ENCODE measurements at regions not wholly inside any gene's neighbourhood (a gene's known extent, or its start where the extent isn't known, plus 50 kb on each side); places are given as distances from the start of the nearest gene placed in this dataset.
A peak's percentile ranks its signal among the peaks of the same experiment; 100 is the strongest.

- WGBS (ENCODE audit: missing lambda C conversion rate) = 84% methylated on average over 2 of the region's 2 CpGs
- H3K9me3 ChIP-seq = no peaks in the 10 kb centered on the region
- H3K27ac ChIP-seq = no peak overlapping the region
- TF ChIP-seq FOSB (CRISPR knock-in tag; IDR thresholded peaks at IDR 0.05) (no peak), HMGXB4 (CRISPR knock-in tag; IDR thresholded peaks at IDR 0.05; ENCODE audit: borderline replicate concordance) (no peak), RNF2 (IDR thresholded peaks at IDR 0.05; ENCODE audit: borderline replicate concordance, low read depth) (no peak), ESRRA (IDR thresholded peaks at IDR 0.05; ENCODE audit: borderline replicate concordance, low read length) (no peak), NR3C1 (IDR thresholded peaks at IDR 0.05) (no peak), ZFP36 (IDR thresholded peaks at IDR 0.05; ENCODE audit: borderline replicate concordance, partially characterized antibody) (no peak), CEBPB (IDR thresholded peaks at IDR 0.05) (no peak), HEYL (CRISPR knock-in tag; IDR thresholded peaks at IDR 0.05) (no peak), GATA3 (IDR thresholded peaks at IDR 0.05; ENCODE audit: borderline replicate concordance) (no peak), FOXS1 (CRISPR knock-in tag; IDR thresholded peaks at IDR 0.05) (no peak), EHF (CRISPR knock-in tag; IDR thresholded peaks at IDR 0.05) (no peak), RARB (CRISPR knock-in tag; IDR thresholded peaks at IDR 0.05) (no peak), CBX8 (IDR thresholded peaks at IDR 0.05) (no peak)
- POLR2A ChIA-PET = no interaction called here
- peaks cover 7% of the 10 kb centered on the region; the same call in 1 of the 3 replicates for H3K4me1 ChIP-seq
- DNase-seq (ENCODE audit: low read depth in 1 of 2, low spot score in 1 of 2) = no peak
- FAIRE-seq = no peak
- no peak for ATAC-seq
- no peak overlapping the region for H3K4me3 ChIP-seq
- CTCF ChIA-PET = no interaction called here
- no peak overlapping the region for H3K4me2 ChIP-seq
Measured at GRCh38 chrX:45454290-45454689, 253.6 kb upstream of the DIPK2B start.

DNA sequence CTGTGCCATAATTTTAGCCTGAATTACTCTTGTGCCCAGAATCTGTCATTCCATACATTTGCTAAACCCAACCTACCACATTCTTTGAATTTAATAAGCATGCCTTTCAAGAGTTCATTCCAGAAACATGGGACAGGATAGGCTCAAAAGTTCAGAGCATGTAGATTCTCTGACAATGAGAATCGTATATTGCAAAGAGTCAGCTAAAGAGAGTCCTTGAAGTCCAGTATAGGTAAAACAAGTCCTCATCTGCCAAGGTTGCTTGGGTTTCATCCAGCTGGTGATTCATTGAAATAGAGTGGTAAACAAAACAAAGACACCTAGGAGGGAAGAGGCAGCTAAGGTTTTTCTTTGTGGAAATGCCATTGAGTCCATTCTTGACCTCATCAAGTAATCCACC, 249.3 kb upstream of the DIPK2B start:
- TF ChIP-seq BHLHE40 (IDR thresholded peaks at IDR 0.05; ENCODE audit: low read depth, low read length) = no peak
- TF ChIP-seq FOSB (CRISPR knock-in tag; IDR thresholded peaks at IDR 0.05) = no peak
- TF ChIP-seq SMC3 (IDR thresholded peaks at IDR 0.05) = no peak
- TF ChIP-seq FOSL2 (IDR thresholded peaks at IDR 0.05) = no peak
- TF ChIP-seq FOSL2 (CRISPR knock-in tag; IDR thresholded peaks at IDR 0.05) = no peak
- TF ChIP-seq, protein P1, sequence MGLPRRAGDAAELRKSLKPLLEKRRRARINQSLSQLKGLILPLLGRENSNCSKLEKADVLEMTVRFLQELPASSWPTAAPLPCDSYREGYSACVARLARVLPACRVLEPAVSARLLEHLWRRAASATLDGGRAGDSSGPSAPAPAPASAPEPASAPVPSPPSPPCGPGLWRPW (IDR thresholded peaks at IDR 0.05) = no peak
- TF ChIP-seq HEYL (CRISPR knock-in tag; IDR thresholded peaks at IDR 0.05) = no peak
- no peak for TF ChIP-seq ZFP36 (IDR thresholded peaks at IDR 0.05; ENCODE audit: borderline replicate concordance, partially characterized antibody)
- no peak for TF ChIP-seq MAZ (IDR thresholded peaks at IDR 0.05; ENCODE audit: borderline replicate concordance, low read depth, low read length)
- TF ChIP-seq EHMT2 (IDR thresholded peaks at IDR 0.05; ENCODE audit: low read depth) = no peak
- no peak for TF ChIP-seq CBX8 (IDR thresholded peaks at IDR 0.05)
- no peak for TF ChIP-seq MAFK (IDR thresholded peaks at IDR 0.05; ENCODE audit: partially characterized antibody)
- no peak for TF ChIP-seq TFCP2L1 (CRISPR knock-in tag; IDR thresholded peaks at IDR 0.05)
- TF ChIP-seq POLR2AphosphoS2 (conservative IDR thresholded peaks at IDR 0.05; ENCODE audit: low read length) = no peak
- no peak for TF ChIP-seq JUNB (IDR thresholded peaks at IDR 0.05)
- TF ChIP-seq NPAS2 (CRISPR knock-in tag; IDR thresholded peaks at IDR 0.05; ENCODE audit: borderline replicate concordance) = no peak
- TF ChIP-seq RAD21 (conservative IDR thresholded peaks at IDR 0.05 in 1 of 2, IDR thresholded peaks at IDR 0.05 in 1 of 2) = no peak
- Histone ChIP-seq H3K4me3 (no peak overlapping the region), H3K4me2 (peak overlapping the region; percentile 15; the same call in 1 of the 3 replicates), H3K4me1 (peaks cover 23% of the 10 kb centered on the region), H3K27ac (no peak overlapping the region), H3K9me3 (no peaks in the 10 kb centered on the region)
- 27% methylated on average over 1 of the region's 1 CpG for WGBS (ENCODE audit: missing lambda C conversion rate)
- CTCF ChIA-PET = no interaction called here
- FAIRE-seq (peak; percentile 85), ATAC-seq (no peak), DNase-seq (ENCODE audit: low read depth in 1 of 2, low spot score in 1 of 2) (no peak)
- POLR2A ChIA-PET = no interaction called here

GRCh38 chrX:45447995-45448394, 247.3 kb upstream of the DIPK2B start:
- no peak for TF ChIP-seq RNF2 (IDR thresholded peaks at IDR 0.05; ENCODE audit: borderline replicate concordance, low read depth)
- peaks cover 23% of the 10 kb centered on the region for H3K4me1 ChIP-seq
- ChIA-PET CTCF (no interaction called here), POLR2A (no interaction called here)
- H3K4me2 ChIP-seq = no peak overlapping the region
- H3K4me3 ChIP-seq = no peak overlapping the region
- H3K9me3 ChIP-seq = no peaks in the 10 kb centered on the region
- DNase-seq (ENCODE audit: low read depth in 1 of 2, low spot score in 1 of 2) = no peak
- H3K27ac ChIP-seq = no peak overlapping the region
- FAIRE-seq = no peak
- no peak for ATAC-seq
